Keratinocyte (primary cell): ENCODE measurements at regions not wholly inside any gene's neighbourhood (a gene's known extent, or its start where the extent isn't known, plus 50 kb on each side); places are given as distances from the start of the nearest gene placed in this dataset.

Experiments
- CTCF ChIP-seq, 3 experiments: IDR thresholded peaks in 1 of 3; conservative IDR thresholded peaks in 1 of 3; optimal IDR thresholded peaks in 1 of 3; 2 replicates in 2 of 3; 3 replicates in 1 of 3; pipeline versions ENCODE3 to v1.5.1; 2011; ENCODE audit warnings: low read length in 3 of 3, mild to moderate bottlenecking in 3 of 3, moderate library complexity in 2 of 3, control low read depth in 1 of 3, inconsistent platforms in 1 of 3; ENCODE audit not compliant: insufficient read depth in 2 of 3; ENCODE audit errors: extremely low read depth in 1 of 3
- EZH2 ChIP-seq: IDR thresholded peaks from one replicate; pipeline ENCODE4 v1.6.1; 2012; ENCODE audit warnings: inconsistent platforms, mild to moderate bottlenecking, low read length, moderate library complexity

GRCh38 chr3:177443469-177443868 lies 246.2 kb upstream of the TBL1XR1 start:
- TF ChIP-seq CTCF (optimal IDR thresholded peaks at IDR 0.05 in 1 of 3, IDR thresholded peaks at IDR 0.05 in 1 of 3, conservative IDR thresholded peaks at IDR 0.05 in 1 of 3; ENCODE audit: extremely low read depth in 1 of 3, insufficient read depth in 2 of 3, low read length in 3 of 3) (no peak), EZH2 (no peak)
